Lower leg skin (tissue), 3 donors: ENCODE measurements at regions not wholly inside any gene's neighbourhood (a gene's known extent, or its start where the extent isn't known, plus 50 kb on each side); places are given as distances from the start of the nearest gene placed in this dataset.

Experiments
- POLR2A ChIP-seq, 2 donors: fragments of 450-650 bp; IDR thresholded peaks; one replicate each; pipeline ENCODE4 v1.6.1; 2016 to 2017; ENCODE audit warnings: antibody characterized with exemption in 2 of 2, mild to moderate bottlenecking in 1 of 2, moderate library complexity in 1 of 2
- TF ChIP-seq, protein P1 (sequence below), 3 donors: fragments of 450-650 bp; IDR thresholded peaks; one replicate each; pipeline ENCODE4 v1.5.1; 2016; ENCODE audit warnings: antibody characterized with exemption in 3 of 3, mild to moderate bottlenecking in 3 of 3, moderate library complexity in 2 of 3

DNA sequence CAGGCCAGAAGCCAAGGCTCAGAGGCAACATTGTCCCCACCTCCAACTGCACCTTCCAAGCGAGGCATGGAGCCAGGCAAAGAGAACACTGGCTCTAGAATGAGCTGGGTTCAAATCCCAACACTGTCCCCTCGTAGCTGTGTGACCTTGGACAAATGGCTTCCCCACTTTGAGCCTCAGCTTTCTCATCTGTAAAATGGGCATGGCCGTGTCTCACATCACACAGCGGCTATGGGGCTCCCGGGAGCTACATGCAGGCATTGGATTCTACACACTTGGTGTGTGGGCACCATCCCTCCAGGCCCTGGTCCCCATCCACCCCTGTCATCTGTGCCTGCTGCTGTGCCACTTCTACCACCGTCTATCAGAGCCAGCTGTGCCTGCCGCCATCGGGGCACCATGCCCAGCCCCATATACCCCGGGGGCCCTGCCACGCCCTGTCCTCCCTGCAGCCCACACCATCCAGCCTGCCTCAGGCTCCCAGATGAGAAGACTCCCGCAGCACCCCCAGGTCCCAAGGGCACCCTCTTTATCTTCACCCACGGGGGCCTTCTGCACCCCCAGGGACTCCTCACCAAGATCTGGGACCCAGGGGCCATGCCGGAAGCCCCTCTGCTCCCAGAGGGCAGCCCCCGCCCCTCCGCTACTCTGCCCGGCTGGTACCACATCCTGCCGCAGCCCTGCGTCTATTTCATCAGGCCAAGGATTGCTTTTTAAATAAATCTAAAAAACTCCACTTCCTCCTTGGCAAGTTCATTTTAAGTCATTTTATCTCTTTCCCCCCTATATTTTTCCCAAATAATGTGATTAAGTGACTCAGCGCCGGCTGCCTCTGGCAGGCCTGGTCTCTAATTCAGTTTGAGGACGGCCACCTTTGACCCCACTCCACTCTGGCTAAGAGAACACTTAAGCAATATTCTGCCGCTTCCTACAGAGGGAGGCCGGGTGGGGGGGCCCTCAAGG, 107.8 kb upstream of the TARDBP start:
- TF ChIP-seq, protein P1, sequence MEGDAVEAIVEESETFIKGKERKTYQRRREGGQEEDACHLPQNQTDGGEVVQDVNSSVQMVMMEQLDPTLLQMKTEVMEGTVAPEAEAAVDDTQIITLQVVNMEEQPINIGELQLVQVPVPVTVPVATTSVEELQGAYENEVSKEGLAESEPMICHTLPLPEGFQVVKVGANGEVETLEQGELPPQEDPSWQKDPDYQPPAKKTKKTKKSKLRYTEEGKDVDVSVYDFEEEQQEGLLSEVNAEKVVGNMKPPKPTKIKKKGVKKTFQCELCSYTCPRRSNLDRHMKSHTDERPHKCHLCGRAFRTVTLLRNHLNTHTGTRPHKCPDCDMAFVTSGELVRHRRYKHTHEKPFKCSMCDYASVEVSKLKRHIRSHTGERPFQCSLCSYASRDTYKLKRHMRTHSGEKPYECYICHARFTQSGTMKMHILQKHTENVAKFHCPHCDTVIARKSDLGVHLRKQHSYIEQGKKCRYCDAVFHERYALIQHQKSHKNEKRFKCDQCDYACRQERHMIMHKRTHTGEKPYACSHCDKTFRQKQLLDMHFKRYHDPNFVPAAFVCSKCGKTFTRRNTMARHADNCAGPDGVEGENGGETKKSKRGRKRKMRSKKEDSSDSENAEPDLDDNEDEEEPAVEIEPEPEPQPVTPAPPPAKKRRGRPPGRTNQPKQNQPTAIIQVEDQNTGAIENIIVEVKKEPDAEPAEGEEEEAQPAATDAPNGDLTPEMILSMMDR (IDR thresholded peaks at IDR 0.05), result no peak
- TF ChIP-seq POLR2A (IDR thresholded peaks at IDR 0.05), result no peak
